D341Med (cell line): ENCODE measurements at regions not wholly inside any gene's neighbourhood (a gene's known extent, or its start where the extent isn't known, plus 50 kb on each side); places are given as distances from the start of the nearest gene placed in this dataset.
"Not testable (repeated sequence)": the region's sequence is repeated elsewhere in the genome, so short reads cannot be mapped to it uniquely, and the experiment has no call there.

Experiments
- DNase-seq: peaks from one replicate; pipeline ENCODE4 v3.0.0; 2012; ENCODE audit warnings: low spot score

DNA sequence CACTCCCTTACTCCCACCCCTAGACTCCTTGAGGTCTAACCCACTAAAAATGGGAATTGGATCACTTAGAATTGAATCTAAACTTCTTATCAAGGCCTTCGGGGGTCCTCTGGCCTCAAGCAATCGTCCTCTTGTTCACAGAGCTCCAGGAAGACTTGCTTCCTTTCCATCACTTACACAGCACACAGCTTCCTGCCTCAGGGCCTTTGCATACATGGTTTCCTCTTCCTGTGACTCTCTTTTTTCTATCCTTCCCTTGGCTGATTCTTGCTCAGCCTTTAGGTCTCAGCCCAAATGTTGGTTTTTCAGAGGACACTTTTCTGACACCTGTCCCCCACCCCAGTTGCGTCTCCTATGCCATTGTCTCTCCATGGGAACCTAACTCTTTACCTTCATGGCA lies 50.0 kb upstream of the ALDH1B1 start:
- no peak for DNase-seq

DNA sequence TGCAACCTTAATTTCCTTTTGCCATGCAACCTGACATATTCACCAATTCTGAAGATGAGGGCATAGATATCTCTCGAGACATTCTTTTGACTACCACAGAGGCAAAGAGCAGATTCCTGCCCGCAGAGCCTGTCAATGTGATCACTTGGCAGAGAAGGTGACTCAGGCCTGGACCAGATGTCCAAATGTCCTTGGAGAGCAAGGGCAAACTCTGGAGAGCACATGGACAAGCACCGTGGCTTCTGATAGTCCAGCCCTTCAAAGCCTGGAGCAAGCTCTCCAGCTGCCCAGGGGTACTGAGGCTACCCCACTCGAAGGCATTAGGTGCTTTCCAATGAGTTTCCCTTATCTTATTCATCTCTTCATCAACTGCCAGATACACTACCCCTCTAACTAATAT lies 50.4 kb upstream of the ALDH1B1 start:
- no peak for DNase-seq

DNA sequence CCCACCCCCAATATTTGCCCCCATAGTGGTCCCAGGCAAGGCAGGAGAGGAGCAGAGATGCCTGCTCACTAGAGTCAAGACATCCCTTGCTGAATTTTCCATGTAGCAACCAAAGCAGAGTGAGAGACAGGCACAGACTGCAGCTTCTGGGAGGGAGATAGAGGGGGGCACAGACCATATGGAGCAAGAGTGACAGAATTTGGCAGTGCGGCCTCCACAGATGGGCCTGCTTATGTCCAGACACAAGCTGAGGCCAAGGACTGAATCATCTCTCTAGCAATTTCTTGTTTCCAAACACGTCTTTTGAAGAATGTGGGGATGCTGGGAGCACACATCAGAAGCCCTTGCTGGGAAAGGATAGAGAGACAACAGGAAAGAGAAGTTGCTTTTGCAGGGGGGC lies 53.0 kb upstream of the ALDH1B1 start:
- DNase-seq = no peak

DNA sequence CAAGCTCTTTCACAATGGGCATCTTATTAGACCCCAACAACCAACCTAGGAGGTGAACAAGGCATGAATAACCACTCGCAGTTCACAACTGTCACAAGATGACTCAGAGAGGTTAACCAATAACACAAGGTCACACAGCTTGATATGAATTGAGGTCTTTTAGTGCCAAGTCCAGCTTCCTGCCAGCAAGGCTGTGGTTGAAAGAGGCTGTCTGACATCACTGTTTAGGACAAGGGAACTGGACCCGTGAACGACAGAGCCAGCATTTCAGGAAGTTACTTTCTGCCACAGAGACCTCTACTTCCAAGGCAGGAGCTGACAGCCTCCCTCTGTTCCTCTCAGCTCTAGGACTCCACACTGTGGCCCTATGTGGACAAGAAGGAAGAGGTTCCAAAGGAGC lies 53.4 kb upstream of the ALDH1B1 start:
- DNase-seq = no peak

DNA sequence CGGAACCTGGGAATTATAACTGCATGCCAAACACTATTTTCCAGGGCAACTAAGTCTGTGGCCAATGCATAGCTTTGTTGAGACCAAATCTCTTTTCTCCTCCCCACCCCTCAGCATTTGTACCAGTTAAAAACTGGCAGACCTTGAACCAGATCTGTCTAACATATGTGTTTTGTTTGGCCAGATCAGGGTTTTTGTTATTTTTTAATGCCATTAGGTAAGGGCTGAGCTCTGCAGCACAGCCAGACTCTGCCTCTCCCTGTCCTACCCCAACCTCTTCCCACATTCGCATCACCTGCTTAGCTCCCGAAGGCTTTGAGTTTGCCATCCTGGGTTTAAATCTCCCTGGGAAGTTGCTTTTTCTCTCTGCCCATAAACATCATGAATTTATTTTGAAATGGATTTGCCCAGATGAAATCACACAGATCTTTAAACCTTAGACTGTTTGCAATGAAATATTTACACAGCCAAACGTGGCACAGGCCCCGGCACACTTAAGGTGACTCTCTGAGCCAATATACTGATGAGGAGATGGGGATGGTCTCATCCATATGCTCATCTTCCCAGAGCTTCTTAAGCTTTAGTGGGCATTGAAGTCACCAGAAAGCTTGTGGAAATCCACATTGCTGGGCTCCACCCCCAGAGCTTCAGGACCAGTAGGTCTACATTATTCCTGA lies 54.0 kb upstream of the ALDH1B1 start:
- DNase-seq = no peak

DNA sequence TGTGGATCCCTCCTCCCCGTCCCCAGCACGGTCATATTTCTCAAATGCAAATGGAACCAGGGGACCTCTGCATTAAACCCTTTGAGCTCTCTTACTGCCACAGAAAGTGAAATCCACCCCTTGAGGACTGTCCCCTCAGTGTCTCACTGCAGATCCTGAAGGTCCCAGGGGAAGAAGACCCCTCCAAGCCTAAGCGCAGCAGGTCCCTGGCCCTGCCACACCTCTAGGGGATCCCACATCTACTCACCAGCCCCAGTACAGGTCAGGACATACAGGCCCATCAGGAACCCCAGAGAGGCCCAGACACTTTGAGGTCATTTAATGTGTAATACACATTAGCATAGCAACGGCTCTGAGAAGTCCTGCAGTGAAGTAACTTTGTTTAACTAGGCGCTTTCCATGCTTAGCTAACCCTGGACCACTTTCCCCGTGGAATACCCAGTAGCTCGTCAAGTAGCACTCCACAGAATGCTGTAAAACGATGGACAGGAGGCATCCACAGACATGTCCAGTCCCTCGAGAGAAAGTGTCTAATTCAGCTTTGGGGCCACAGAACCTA lies 54.7 kb upstream of the ALDH1B1 start:
- no peak for DNase-seq

DNA sequence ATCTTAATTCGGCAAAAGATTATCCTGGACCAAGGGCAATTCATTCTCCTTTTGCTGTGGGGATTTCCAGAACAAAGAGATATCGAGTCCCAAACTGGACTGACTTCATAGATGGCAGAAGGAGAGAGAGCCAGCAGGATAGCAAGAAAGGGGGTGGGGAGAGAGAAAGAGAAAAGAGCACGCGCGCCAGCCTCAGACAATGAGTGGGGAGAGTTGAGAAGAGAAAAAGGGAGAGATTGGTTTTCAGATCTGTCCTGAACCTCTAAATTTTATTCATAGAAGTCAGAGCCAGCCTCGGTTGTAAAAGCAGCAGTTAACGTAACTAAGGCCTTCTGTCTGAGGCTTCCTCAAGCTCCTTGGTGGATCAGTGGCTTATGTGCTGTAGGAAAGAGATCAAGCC lies 55.3 kb upstream of the ALDH1B1 start:
- no peak for DNase-seq

DNA sequence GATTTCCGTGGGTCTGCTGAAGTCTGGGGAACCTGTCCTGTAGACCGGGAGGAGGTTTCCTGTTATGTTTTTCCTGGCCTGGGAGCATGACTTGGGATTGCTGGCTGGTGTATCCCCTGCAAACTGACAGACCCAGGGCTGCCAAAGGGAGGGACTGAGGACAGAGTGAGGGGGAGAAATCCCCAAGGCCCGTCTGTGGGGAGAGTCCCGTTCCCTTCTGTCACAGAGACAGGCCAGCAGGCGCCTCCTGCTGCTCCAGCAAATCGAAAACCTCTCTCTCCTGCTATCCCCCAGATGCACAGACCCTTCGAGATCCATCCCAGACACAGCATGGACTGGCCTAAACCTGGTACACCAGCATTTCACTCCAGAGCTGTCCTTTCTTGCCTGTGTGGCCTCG lies 56.2 kb upstream of the ALDH1B1 start:
- no peak for DNase-seq

DNA sequence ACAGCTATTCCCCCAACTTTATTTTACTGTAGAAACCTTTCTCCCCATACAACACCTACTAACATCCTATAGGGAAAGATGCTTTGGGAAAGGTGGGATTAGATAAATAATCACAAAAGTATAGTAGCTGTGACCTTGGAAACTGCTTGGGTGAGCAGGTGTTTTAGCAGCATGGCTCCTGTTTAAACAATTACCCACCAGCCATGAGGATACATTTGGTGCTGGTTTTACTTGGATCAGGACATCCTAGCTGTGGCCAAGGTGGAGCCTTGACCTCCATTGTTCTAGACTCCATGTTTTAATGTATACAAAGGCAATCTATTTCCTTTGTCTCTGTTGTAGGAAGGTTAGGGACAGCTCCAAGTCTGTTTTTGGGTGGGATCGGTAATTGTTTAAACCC lies 56.8 kb upstream of the ALDH1B1 start:
- DNase-seq = no peak

DNA sequence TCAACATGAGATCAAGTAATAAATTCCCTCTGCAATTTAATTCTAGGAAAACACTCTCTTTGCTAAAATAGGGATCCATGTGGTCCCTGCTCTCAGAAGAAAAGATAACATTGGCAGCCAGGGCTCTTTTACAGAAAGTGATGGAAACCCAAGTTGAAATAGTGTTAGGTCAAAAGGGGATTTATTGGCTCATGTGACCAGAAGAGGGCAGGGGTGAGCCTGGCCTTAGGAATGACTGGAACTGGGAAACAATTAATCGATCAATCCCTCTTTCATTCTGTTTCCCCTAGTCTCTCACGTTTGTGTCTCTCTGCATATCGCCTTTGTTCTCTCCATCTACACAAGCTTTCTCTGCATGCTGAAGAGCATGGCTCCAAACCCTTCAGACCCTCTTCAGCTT lies 58.3 kb upstream of the ALDH1B1 start:
- DNase-seq = no peak

DNA sequence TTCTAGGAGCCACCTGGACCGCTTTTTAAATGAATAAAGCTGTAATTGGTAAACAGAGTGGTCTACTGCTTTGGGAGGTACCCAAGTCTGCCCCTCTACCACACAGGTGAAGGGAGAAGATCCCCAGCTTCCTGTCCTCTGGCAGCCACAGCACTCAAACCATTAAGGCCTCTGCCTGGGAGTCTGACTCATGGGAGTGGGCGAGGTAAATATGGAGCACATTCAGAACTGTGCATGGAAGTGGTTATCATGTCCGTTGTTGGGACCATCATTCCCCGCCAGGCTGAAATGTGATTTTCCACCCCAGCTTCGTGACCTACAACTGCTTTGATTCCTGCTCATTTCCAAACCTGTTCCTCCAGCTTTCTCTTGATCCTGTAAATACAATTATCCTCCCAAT lies 59.5 kb upstream of the ALDH1B1 start:
- no peak for DNase-seq

DNA sequence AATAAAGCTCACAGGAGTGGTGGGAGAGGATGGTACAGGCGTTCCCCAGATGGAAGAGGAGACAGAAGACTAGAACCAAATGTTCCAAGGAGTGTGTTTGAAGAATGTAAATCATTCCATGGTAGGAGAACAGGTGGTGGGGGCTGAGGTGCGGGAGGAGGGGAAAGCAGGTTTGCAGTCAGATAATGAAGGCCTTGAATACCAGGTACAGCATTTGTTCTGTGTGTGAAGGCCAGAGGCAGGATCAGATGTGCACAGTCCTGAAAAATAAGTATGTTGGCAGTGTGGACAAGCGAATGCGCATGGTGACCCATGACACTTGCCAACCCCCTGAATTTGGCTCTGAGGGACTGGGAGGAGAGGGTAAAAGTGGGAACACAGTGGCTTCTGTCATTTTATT lies 59.9 kb upstream of the ALDH1B1 start:
- DNase-seq = no peak

DNA sequence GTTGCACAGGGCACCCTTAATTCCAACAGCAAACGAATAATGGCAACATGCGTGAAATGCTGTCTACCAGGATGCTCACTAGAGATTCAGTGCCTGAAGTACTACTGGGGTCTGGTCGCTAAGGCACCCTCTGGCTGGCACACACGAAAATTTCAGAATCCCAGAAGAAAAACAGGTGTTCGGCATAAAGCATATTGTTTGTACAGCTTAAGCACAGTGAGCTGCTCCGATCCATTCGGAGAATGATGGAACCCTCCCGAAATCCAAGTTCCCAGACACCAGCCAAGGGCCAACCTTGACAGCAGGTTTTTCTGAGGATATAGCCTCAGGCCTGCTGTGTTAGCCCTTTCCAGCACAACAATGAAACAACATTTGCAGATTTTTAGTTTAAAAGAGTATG lies 61.4 kb upstream of the ALDH1B1 start:
- no peak for DNase-seq

DNA sequence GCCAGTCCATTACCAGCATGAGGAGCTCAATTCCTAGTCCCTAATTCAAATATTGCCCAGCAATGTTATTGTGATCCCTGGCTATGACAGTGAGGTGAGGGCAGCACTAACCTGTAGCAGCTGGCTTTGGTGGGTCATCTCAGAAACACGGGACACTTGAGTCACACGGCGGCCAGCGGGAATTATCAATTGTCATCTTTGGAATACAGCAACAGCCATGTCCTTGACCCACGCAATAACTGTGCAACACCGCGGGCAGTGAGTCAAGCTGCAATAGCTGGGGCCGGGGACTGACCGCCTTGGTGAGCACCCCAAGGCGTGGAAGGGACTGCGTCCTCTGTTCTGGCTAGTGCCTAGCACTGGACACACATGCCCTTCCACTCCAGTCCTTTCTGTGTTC lies 62.5 kb upstream of the ALDH1B1 start:
- no peak for DNase-seq

DNA sequence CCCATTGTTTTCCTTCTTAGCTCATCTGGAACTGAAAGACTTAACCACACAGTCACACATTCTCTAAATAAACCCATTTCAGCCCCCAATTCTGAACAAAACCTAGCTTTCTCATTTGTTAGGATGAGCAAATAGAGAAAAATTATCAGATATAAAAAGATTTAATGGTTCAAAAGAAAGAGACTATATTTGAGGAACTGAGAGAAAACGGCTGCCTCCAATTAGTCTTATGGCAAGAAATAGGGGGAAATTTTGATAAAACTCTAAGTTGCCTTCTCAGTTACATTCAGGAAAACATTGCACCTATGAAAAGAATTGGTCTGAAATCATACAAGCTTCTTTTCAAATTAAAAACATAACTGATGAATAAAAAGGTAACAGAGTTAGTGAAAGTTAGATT lies 63.7 kb upstream of the ALDH1B1 start:
- no peak for DNase-seq

DNA sequence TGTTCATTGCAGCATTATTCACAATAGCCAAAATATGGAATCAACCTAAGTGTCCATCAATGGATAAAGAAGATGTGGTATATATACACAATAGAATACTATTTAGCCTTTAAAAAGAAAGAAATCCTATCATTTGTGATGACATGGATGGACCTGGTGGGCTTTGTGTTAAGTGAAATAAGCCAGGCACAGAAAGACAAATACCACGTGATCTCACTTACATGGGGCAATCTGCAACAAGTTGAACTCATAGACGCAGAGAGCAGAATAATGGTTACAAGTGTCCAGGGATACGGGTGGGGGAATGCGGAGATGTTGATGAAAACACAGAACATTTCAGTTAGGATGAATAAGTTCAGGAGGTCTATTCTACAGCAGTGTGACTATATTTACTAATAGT lies 66.4 kb upstream of the ALDH1B1 start:
- DNase-seq = no peak

DNA sequence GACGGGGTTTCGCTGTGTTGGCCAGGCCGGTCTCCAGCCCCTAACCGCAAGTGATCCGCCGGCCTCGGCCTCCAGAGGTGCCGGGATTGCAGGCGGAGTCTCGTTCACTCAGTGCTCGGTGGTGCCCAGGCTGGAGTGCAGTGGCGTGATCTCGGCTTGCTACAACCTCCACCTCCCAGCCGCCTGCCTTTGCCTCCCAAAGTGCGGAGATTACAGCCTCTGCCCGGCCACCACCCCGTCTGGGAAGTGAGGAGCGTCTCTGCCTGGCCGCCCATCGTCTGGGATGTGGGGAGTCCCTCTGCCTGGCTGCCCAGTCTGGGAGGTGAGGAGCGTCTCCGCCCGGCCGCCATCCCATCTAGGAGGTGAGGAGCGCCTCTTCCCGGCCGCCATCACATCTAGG lies 68.3 kb upstream of the ALDH1B1 start:
- not testable (repeated sequence) for DNase-seq

DNA sequence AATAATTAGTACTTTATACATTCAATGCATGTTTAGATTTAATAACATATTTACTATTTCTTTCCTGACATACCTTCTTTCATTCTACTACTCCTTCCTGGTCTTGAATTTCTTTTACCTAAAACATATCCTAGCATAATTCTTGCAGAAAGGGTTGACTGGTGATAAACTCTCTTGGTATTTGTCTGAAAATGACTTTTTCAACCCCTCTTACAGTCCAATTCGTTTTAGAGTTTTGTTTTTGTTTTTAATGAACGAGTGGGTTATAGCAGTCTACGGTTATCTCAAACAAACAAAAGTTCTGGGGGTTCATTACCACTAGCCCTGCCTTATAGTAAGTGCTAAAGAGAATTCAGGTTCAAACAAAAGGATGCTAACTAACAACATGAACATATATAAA lies 69.6 kb upstream of the ALDH1B1 start:
- no peak for DNase-seq

DNA sequence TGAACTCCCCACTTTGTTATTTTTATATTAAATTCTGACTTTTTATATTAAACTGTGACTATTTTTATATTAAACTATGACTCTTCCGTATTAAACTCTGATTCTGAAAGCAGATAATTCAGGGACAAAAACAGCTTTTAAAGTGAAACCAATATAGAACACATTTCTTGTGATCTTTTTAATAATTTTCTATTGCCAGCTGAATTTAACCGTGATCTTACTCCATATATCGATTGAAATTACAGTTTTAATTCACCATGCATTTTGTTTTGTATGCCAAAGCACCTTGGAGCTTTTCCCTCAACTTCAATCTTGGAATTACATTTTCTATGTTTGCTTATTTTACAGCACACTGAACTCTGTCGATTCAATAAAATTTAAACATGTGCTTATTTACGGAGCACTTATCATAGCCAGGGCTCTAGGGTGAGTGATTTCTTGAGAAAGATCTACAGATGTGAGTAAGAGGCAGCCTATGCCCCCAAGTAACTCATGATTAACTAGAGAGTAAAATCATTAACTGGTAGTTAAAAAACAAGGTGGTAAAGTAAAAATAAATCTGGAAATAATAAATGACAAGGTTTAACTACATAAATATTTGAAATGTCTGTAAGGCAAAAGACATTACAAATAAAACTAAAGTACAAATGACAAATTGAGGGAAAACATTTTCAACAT lies 72.9 kb upstream of the ALDH1B1 start:
- no peak for DNase-seq

DNA sequence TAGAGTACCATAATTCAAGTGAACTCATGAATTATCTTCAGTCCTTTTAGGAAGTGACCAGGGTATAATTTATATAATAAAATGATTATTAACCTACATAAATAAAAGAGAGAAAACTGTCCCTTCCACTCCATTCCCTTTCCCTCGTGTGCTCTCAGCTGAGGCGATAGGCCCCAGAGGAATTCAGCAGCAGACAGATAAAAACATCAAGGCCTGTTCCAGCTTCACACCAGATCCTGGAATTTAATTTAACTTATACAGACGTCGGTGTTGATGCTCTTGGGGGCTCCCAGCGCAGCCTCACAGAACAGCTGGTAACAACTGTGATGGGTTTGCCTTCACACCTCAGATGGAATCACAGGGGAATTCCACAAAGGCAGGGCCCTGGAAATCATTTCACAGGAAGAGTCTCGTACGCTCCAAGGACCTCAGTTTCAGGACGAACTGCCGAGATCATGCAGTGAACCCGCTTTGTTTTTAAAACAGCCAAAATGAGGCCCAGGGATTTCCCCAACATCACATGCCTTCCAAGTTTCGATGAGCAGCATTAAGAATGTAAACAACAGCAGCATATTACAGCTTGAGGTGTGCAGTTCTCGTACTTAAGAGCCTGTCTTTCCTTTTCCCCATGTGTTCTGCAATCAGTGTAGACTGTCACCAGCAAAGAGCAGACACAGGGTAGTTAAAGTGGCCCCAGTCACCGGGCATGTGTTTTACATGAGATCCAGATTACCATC lies 73.6 kb upstream of the ALDH1B1 start:
- DNase-seq = no peak

DNA sequence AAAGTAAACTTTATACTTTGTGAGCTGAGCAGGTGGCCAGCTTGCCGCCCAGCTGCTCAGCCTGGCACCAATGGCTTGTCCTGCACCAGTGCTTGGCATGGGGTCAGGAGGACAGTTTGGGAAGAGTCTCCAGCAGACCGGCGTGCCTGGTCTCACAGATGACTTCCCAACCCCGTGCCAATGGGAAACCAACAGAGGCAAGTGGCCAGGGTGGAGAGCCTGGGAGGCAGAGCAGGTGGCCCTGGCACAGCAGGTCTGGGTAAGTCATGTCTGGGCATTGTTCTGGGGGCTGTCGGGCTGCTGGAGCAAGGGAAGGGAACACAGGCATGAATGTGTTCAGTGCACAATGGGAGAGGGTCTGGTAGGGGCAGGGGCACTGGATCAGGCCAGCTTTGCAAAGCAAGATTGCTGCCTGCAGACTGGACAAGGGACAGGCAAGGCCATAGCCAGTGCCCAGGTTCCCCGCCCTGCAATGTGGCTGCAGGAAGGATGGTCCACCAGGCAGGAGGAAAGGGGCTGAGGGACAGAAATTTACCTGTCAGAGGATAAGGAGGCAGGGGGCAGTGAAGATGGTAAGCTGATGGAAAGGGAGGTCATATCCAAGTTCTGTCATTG lies 76.2 kb upstream of the ALDH1B1 start:
- DNase-seq = no peak

DNA sequence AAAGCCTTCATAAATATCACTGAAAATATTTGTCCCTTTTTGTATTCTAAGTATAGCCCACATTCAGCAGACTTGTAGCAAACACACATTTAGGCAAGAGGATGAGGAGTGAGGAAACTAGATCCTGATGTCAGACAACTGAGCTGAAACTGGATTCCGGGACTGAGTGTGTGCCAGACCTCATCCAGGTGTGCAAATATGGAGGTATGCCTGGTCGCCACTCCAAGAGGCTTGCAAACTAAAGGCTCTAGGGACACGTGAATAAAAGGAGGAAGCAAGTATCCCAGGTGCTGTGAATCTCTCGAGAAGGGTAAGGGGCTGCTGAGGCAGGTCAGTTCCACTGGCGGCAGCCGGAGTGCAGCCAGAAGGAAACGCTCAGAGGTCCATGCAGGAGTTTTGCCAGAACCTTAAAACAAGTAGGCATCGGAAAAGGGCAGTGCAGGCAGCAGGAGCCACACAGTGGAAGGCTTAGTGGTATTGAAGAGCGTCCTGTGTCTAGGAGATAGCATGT lies 77.4 kb upstream of the ALDH1B1 start:
- no peak for DNase-seq

DNA sequence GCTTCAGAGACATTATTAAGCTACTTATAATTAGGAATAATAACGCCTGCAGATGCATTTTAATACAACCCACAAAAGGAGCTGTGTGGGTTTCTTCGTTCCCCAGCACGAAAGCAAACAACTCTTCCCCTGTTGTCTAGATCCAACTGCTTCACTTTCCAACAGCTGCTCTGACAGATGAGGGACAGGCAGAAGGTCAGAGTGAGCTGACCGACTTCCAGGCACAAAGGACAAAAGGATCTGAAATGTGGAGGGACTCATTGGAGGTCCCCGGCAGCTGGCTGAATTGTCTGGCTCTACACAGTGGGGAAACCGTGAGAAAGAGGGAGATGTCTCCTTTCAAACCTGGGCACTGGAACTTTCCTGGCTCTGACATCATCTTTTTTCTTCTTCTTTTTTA lies 79.1 kb upstream of the ALDH1B1 start:
- no peak for DNase-seq
